Neuronal stem cell (in vitro differentiated cells): ENCODE measurements at regions not wholly inside any gene's neighbourhood (a gene's known extent, or its start where the extent isn't known, plus 50 kb on each side); places are given as distances from the start of the nearest gene placed in this dataset.
"Not testable (repeated sequence)": the region's sequence is repeated elsewhere in the genome, so short reads cannot be mapped to it uniquely, and the experiment has no call there.

Experiments used
- DNase-seq: peaks from one replicate; pipeline ENCODE4 v3.0.0-alpha.2; 2013; ENCODE audit warnings: low spot score
- H2AFZ ChIP-seq: one replicate; pipeline ENCODE4 v1.6.1; 2013; ENCODE audit warnings: mild to moderate bottlenecking, low read length, inconsistent platforms
- H2AK5ac ChIP-seq: 2 replicates; pipeline ENCODE4 v1.6.1; 2013; ENCODE audit warnings: low read depth, mild to moderate bottlenecking, inconsistent platforms, low read length, moderate library complexity, mixed read lengths
- H2BK120ac ChIP-seq: 2 replicates; pipeline ENCODE4 v1.6.1; 2013; ENCODE audit warnings: low read depth, mild to moderate bottlenecking, inconsistent platforms, low read length, moderate library complexity, mixed read lengths
- H2BK12ac ChIP-seq: one replicate; pipeline ENCODE4 v1.6.1; 2013; ENCODE audit warnings: low read length, inconsistent platforms
- H2BK15ac ChIP-seq: 2 replicates; pipeline ENCODE4 v1.6.1; 2013; ENCODE audit warnings: mild to moderate bottlenecking, low read length, inconsistent platforms, mixed read lengths
- H2BK5ac ChIP-seq: one replicate; pipeline ENCODE4 v1.6.1; 2013; ENCODE audit warnings: inconsistent platforms, mild to moderate bottlenecking, low read length, moderate library complexity
- H3K14ac ChIP-seq: one replicate; pipeline ENCODE4 v1.6.1; 2013; ENCODE audit warnings: low read length, inconsistent platforms
- H3K18ac ChIP-seq: 2 replicates; pipeline ENCODE4 v1.6.1; 2013; ENCODE audit warnings: low read length, inconsistent platforms
- H3K23ac ChIP-seq: 2 replicates; pipeline ENCODE4 v1.6.1; 2013; ENCODE audit warnings: low read depth, mild to moderate bottlenecking, mixed read lengths, low read length, inconsistent platforms; ENCODE audit not compliant: poor library complexity
- H3K27ac ChIP-seq: replicated peaks from 3 replicates; pipeline ENCODE4 v1.5.1; 2013; ENCODE audit warnings: low read length, inconsistent platforms
- H3K27me3 ChIP-seq, 3 experiments: 2 replicates each; pipeline ENCODE4 v1.6.1; 2013; ENCODE audit warnings: low read length in 3 of 3, mild to moderate bottlenecking in 2 of 3, inconsistent platforms in 1 of 3, low read depth in 1 of 3, mixed read lengths in 1 of 3, moderate library complexity in 1 of 3; ENCODE audit not compliant: control insufficient read depth in 3 of 3, insufficient read depth in 3 of 3
- H3K36me3 ChIP-seq, 2 donors: replicated peaks in 1 of 2; 2 replicates each; pipeline ENCODE4 v1.6.1; 2013; ENCODE audit warnings: low read length in 2 of 2; ENCODE audit not compliant: control insufficient read depth in 2 of 2, insufficient read depth in 2 of 2
- H3K4ac ChIP-seq: 2 replicates; pipeline ENCODE4 v1.6.1; 2013; ENCODE audit warnings: inconsistent platforms, mild to moderate bottlenecking, low read length, moderate library complexity
- H3K4me1 ChIP-seq, 2 donors: 1 replicate in 1 of 2; 2 replicates in 1 of 2; pipeline ENCODE4 v1.6.1; 2013; ENCODE audit warnings: low read length in 2 of 2, low read depth in 1 of 2; ENCODE audit not compliant: control insufficient read depth in 2 of 2, insufficient read depth in 1 of 2
- H3K4me2 ChIP-seq: one replicate; pipeline ENCODE4 v1.6.1; 2013; ENCODE audit warnings: mild to moderate bottlenecking, low read length, inconsistent platforms; ENCODE audit not compliant: insufficient read depth, poor library complexity, severe bottlenecking
- H3K4me3 ChIP-seq, 2 donors: 2 replicates each; pipeline ENCODE4 v1.5.1; 2013; ENCODE audit warnings: low read length in 2 of 2, mild to moderate bottlenecking in 2 of 2, inconsistent platforms in 1 of 2, moderate library complexity in 1 of 2
- H3K79me1 ChIP-seq: one replicate; pipeline ENCODE4 v1.6.1; 2013; ENCODE audit warnings: low read depth, mild to moderate bottlenecking, inconsistent platforms, low read length, moderate library complexity
- H3K9ac ChIP-seq: one replicate; pipeline ENCODE4 v1.6.1; 2013; ENCODE audit warnings: mild to moderate bottlenecking, low read depth, low read length, inconsistent platforms; ENCODE audit not compliant: poor library complexity
- H3K9me3 ChIP-seq, 2 donors: replicated peaks in 1 of 2; 2 replicates each; pipeline versions ENCODE3 to v1.6.1; 2013; ENCODE audit warnings: low read length in 2 of 2, mild to moderate bottlenecking in 2 of 2, inconsistent platforms in 1 of 2, low read depth in 1 of 2, mixed read lengths in 1 of 2, moderate library complexity in 1 of 2; ENCODE audit not compliant: control insufficient read depth in 2 of 2, insufficient read depth in 1 of 2
- H4K8ac ChIP-seq: one replicate; pipeline ENCODE4 v1.6.1; 2013; ENCODE audit warnings: low read depth, mild to moderate bottlenecking, inconsistent platforms, low read length, moderate library complexity
- H4K91ac ChIP-seq: one replicate; pipeline ENCODE4 v1.6.1; 2013; ENCODE audit warnings: low read length, low read depth, mild to moderate bottlenecking, inconsistent platforms; ENCODE audit not compliant: poor library complexity
- WGBS, 2 donors: extraction: QIAGEN DNeasy Blood & Tissue Kit; methylation state at CpG; one replicate each; pipeline ENCODE4 v1.1.7; 2013; ENCODE audit warnings: missing lambda C conversion rate in 2 of 2, mixed read lengths in 1 of 2; ENCODE audit not compliant: insufficient read length in 2 of 2, insufficient replicate concordance in 1 of 2; ENCODE audit errors: extremely low coverage in 2 of 2; 5-methylcytosine and 5-hydroxymethylcytosine counted together

GRCh38 chr3:8176759-8177483 is 324.7 kb upstream of the LMCD1 start:
- H4K8ac ChIP-seq, H3K79me1 ChIP-seq, H2BK12ac ChIP-seq, DNase-seq, H3K27me3 ChIP-seq, H3K4me2 ChIP-seq, H2AK5ac ChIP-seq, H4K91ac ChIP-seq, H3K27ac ChIP-seq, H3K23ac ChIP-seq, H3K4ac ChIP-seq, H3K9ac ChIP-seq, H2BK15ac ChIP-seq, H2BK120ac ChIP-seq, H3K36me3 ChIP-seq, H3K14ac ChIP-seq, H3K18ac ChIP-seq, H3K9me3 ChIP-seq, H3K4me3 ChIP-seq, H2AFZ ChIP-seq, H2BK5ac ChIP-seq, H3K4me1 ChIP-seq: not testable (repeated sequence)
- no CpG with 5 or more reads among the region's 10 CpGs for WGBS, 2 donors

- not testable (repeated sequence) for H3K27me3 ChIP-seq, H2AK5ac ChIP-seq, H2BK5ac ChIP-seq, H3K14ac ChIP-seq, H2AFZ ChIP-seq, H3K4me1 ChIP-seq, H4K91ac ChIP-seq, H2BK120ac ChIP-seq, H2BK12ac ChIP-seq, H3K4me3 ChIP-seq, H3K9ac ChIP-seq, H3K18ac ChIP-seq, H3K4ac ChIP-seq, H3K36me3 ChIP-seq, H3K9me3 ChIP-seq, H4K8ac ChIP-seq, H2BK15ac ChIP-seq, H3K23ac ChIP-seq, H3K4me2 ChIP-seq, DNase-seq, H3K27ac ChIP-seq, H3K79me1 ChIP-seq
- WGBS, 2 donors = no CpG with 5 or more reads among the region's 7 CpGs
These were observed 323.1 kb upstream of the LMCD1 start for GRCh38 chr3:8178516-8178915.

GRCh38 chr3:8182904-8183303 is 318.7 kb upstream of the LMCD1 start:
- Histone ChIP-seq H2BK5ac (no peak overlapping the region), H3K18ac (no peak overlapping the region), H4K8ac (no peak overlapping the region), H2BK12ac (no peak overlapping the region), H3K23ac (no peak overlapping the region), H3K36me3 (no peaks in the 10 kb centered on the region), H2AFZ (no peak overlapping the region), H2AK5ac (no peak overlapping the region), H3K9ac (no peak overlapping the region), H3K4me2 (no peak overlapping the region), H3K4ac (no peak overlapping the region), H2BK15ac (no peak overlapping the region), H3K9me3 (no peaks in the 10 kb centered on the region), H3K14ac (no peak overlapping the region), H3K27me3 (no peaks in the 10 kb centered on the region), H3K79me1 (no peaks in the 10 kb centered on the region), H2BK120ac (no peak overlapping the region), H3K4me1 (no peaks in the 10 kb centered on the region), H3K4me3 (no peak overlapping the region), H3K27ac (no peak overlapping the region), H4K91ac (no peak overlapping the region)
- no CpG with 5 or more reads among the region's 1 CpG for WGBS, 2 donors
- no peak for DNase-seq

- H4K91ac ChIP-seq = no peak overlapping the region
- H2BK12ac ChIP-seq = no peak overlapping the region
- H2BK5ac ChIP-seq = no peak overlapping the region
- no peak overlapping the region for H2AK5ac ChIP-seq
- no peak overlapping the region for H3K23ac ChIP-seq
- H3K18ac ChIP-seq = no peak overlapping the region
- H3K14ac ChIP-seq = no peak overlapping the region
- H3K36me3 ChIP-seq = no peaks in the 10 kb centered on the region
- H3K27ac ChIP-seq = no peak overlapping the region
- no peak overlapping the region for H3K4me3 ChIP-seq
- H4K8ac ChIP-seq = no peak overlapping the region
- DNase-seq = no peak
- H3K4me1 ChIP-seq = no peaks in the 10 kb centered on the region
- H3K79me1 ChIP-seq = no peaks in the 10 kb centered on the region
- H2BK15ac ChIP-seq = no peak overlapping the region
- no peak overlapping the region for H3K4ac ChIP-seq
- H3K9me3 ChIP-seq = no peaks in the 10 kb centered on the region
- H3K9ac ChIP-seq = no peak overlapping the region
- no peaks in the 10 kb centered on the region for H3K27me3 ChIP-seq
- no peak overlapping the region for H3K4me2 ChIP-seq
- H2AFZ ChIP-seq = no peak overlapping the region
- WGBS, 2 donors = no CpG with 5 or more reads among the region's 3 CpGs
- H2BK120ac ChIP-seq = no peak overlapping the region
These were observed 318.0 kb upstream of the LMCD1 start for GRCh38 chr3:8183627-8184026.
